Liver (tissue), 7 donors: ENCODE measurements at regions not wholly inside any gene's neighbourhood (a gene's known extent, or its start where the extent isn't known, plus 50 kb on each side); places are given as distances from the start of the nearest gene placed in this dataset.

Source experiments
- DNase-seq: peaks from one replicate; pipeline ENCODE4 v3.0.0-alpha.2; 2017; ENCODE audit warnings: low spot score
- H3K27ac ChIP-seq, 2 donors: one replicate each; pipeline ENCODE4 v1.7.0; 2013; ENCODE audit warnings: inconsistent platforms in 2 of 2, low read length in 2 of 2, control low read depth in 1 of 2, low read depth in 1 of 2, mild to moderate bottlenecking in 1 of 2
- H3K27me3 ChIP-seq, 4 donors: one replicate each; pipeline versions ENCODE4 v1.6.1 to v1.7.0; 2013; ENCODE audit warnings: low read length in 3 of 4, inconsistent platforms in 1 of 4, mild to moderate bottlenecking in 1 of 4, moderate library complexity in 1 of 4; ENCODE audit not compliant: control insufficient read depth in 4 of 4, insufficient read depth in 4 of 4
- H3K36me3 ChIP-seq, 4 donors: one replicate each; pipeline versions ENCODE4 v1.6.1 to v1.7.0; 2013; ENCODE audit warnings: low read length in 3 of 4, mild to moderate bottlenecking in 3 of 4, low read depth in 1 of 4, moderate library complexity in 1 of 4; ENCODE audit not compliant: control insufficient read depth in 4 of 4, insufficient read depth in 3 of 4
- H3K4me1 ChIP-seq, 4 donors: one replicate each; pipeline versions ENCODE4 v1.6.1 to v1.7.0; 2013; ENCODE audit warnings: low read length in 3 of 4, mild to moderate bottlenecking in 3 of 4, moderate library complexity in 1 of 4; ENCODE audit not compliant: control insufficient read depth in 4 of 4, insufficient read depth in 4 of 4
- H3K4me3 ChIP-seq, 3 donors: one replicate each; pipeline versions ENCODE4 v1.6.1 to v1.7.0; 2013; ENCODE audit warnings: low read length in 3 of 3, control low read depth in 1 of 3, low read depth in 1 of 3, mild to moderate bottlenecking in 1 of 3
- H3K9ac ChIP-seq, 2 donors: one replicate each; pipeline ENCODE4 v1.7.0; 2013; ENCODE audit warnings: low read length in 2 of 2, mild to moderate bottlenecking in 2 of 2, moderate library complexity in 2 of 2, control low read depth in 1 of 2, low read depth in 1 of 2
- H3K9me3 ChIP-seq, 4 donors: one replicate each; pipeline versions ENCODE4 v1.6.1 to v1.7.0; 2013; ENCODE audit warnings: low read length in 3 of 4; ENCODE audit not compliant: control insufficient read depth in 4 of 4
- ATF3 ChIP-seq: IDR thresholded peaks from 2 replicates; pipeline ENCODE4 v1.6.1; 2016; ENCODE audit warnings: antibody characterized with exemption
- EGR1 ChIP-seq, 2 donors: IDR thresholded peaks; 2 replicates each; pipeline ENCODE4 v1.6.1; 2016 to 2018; ENCODE audit warnings: antibody characterized with exemption in 2 of 2, low read depth in 2 of 2
- FOXA2 ChIP-seq: IDR thresholded peaks from 2 replicates; pipeline ENCODE4 v1.6.1; 2016; ENCODE audit warnings: antibody characterized with exemption
- GABPA ChIP-seq, 2 donors: IDR thresholded peaks in 1 of 2; conservative IDR thresholded peaks in 1 of 2; 2 replicates each; pipeline ENCODE4 v1.6.1; 2016; ENCODE audit warnings: antibody characterized with exemption in 2 of 2, mild to moderate bottlenecking in 1 of 2, moderate library complexity in 1 of 2
- HNF4A ChIP-seq, 2 donors: conservative IDR thresholded peaks; 2 replicates each; pipeline ENCODE4 v1.6.1; 2016; ENCODE audit warnings: antibody characterized with exemption in 2 of 2, mild to moderate bottlenecking in 2 of 2
- HNF4G ChIP-seq: IDR thresholded peaks from 2 replicates; pipeline ENCODE4 v1.6.1; 2016; ENCODE audit warnings: antibody characterized with exemption
- JUND ChIP-seq, 2 donors: IDR thresholded peaks; 2 replicates each; pipeline ENCODE4 v1.6.1; 2016; ENCODE audit warnings: antibody characterized with exemption in 2 of 2
- MAX ChIP-seq: IDR thresholded peaks from 2 replicates; pipeline ENCODE4 v1.6.1; 2016; ENCODE audit warnings: antibody characterized with exemption
- NR2F2 ChIP-seq: IDR thresholded peaks from 2 replicates; pipeline ENCODE4 v1.6.1; 2016; ENCODE audit warnings: antibody characterized with exemption
- RAD21 ChIP-seq, 2 donors: IDR thresholded peaks; 2 replicates each; pipeline ENCODE4 v1.6.1; 2016; ENCODE audit warnings: antibody characterized with exemption in 2 of 2, mild to moderate bottlenecking in 2 of 2
- REST ChIP-seq: IDR thresholded peaks from 2 replicates; pipeline ENCODE4 v1.6.1; 2016; ENCODE audit warnings: antibody characterized with exemption, mild to moderate bottlenecking
- RXRA ChIP-seq, 2 donors: IDR thresholded peaks; 2 replicates each; pipeline ENCODE4 v1.6.1; 2017 to 2018; ENCODE audit warnings: antibody characterized with exemption in 2 of 2, mild to moderate bottlenecking in 1 of 2
- SP1 ChIP-seq: IDR thresholded peaks from 2 replicates; pipeline ENCODE4 v1.6.1; 2018; ENCODE audit warnings: antibody characterized with exemption, mild to moderate bottlenecking
- TAF1 ChIP-seq: conservative IDR thresholded peaks from 2 replicates; pipeline ENCODE4 v1.6.1; 2016; ENCODE audit warnings: antibody characterized with exemption, mild to moderate bottlenecking
- YY1 ChIP-seq: IDR thresholded peaks from 2 replicates; pipeline ENCODE4 v1.6.1; 2016; ENCODE audit warnings: antibody characterized with exemption, mild to moderate bottlenecking
- ZBTB33 ChIP-seq: IDR thresholded peaks from 2 replicates; pipeline ENCODE4 v1.6.1; 2016; ENCODE audit warnings: antibody characterized with exemption
- WGBS: extraction: QIAGEN DNeasy Blood & Tissue Kit; methylation state at CpG from one replicate; pipeline ENCODE4 v1.1.7; 2013; 5-methylcytosine and 5-hydroxymethylcytosine counted together
- donor health status: healthy.
- donor health status: healthy.
- donor health status: healthy.
- donor health status: healthy.

GRCh38 chr10:53075469-53075868 lies 302.9 kb upstream of the MBL2 start:
- 85% methylated on average over 1 of the region's 1 CpG for WGBS

GRCh38 chr10:53072144-53072543 lies 299.6 kb upstream of the MBL2 start:
- WGBS, result 86% methylated on average over 2 of the region's 2 CpGs
- TF ChIP-seq SP1, result no peak
- no peak for TF ChIP-seq RXRA (IDR thresholded peaks at IDR 0.05)
- TF ChIP-seq ATF3, result no peak
- TF ChIP-seq GABPA (IDR thresholded peaks at IDR 0.05 in 1 of 2, conservative IDR thresholded peaks at IDR 0.05 in 1 of 2), result no peak
- no peak for TF ChIP-seq MAX
- TF ChIP-seq JUND (IDR thresholded peaks at IDR 0.05), result no peak
- no peak for TF ChIP-seq REST
- no peak for TF ChIP-seq RAD21 (IDR thresholded peaks at IDR 0.05)
- TF ChIP-seq FOXA2, result no peak
- no peak for TF ChIP-seq ZBTB33
- TF ChIP-seq TAF1, result no peak
- no peak for TF ChIP-seq EGR1 (IDR thresholded peaks at IDR 0.05; ENCODE audit: low read depth in 2 of 2)
- no peak for TF ChIP-seq NR2F2
- no peak for TF ChIP-seq HNF4G
- TF ChIP-seq YY1, result no peak
- H3K27me3 ChIP-seq, result no peaks in the 10 kb centered on the region

More at GRCh38 chr10:53075469-53075868, 302.9 kb upstream of the MBL2 start:
- H3K27me3 ChIP-seq, result no peaks in the 10 kb centered on the region
- peaks cover 1 to 13% (median 9%) of the 10 kb centered on the region in 4 donors for H3K4me1 ChIP-seq
- no peaks in the 10 kb centered on the region for H3K36me3 ChIP-seq
- peaks cover 0 to 2% (median 0%) of the 10 kb centered on the region in 4 donors for H3K9me3 ChIP-seq
- H3K9ac ChIP-seq, result no peak overlapping the region
- DNase-seq, result no peak
- no peak overlapping the region for H3K27ac ChIP-seq
- TF ChIP-seq TAF1 (no peak), EGR1 (IDR thresholded peaks at IDR 0.05; ENCODE audit: low read depth in 2 of 2) (no peak), FOXA2 (no peak), HNF4G (no peak), MAX (no peak), HNF4A (conservative IDR thresholded peaks at IDR 0.05) (no peak), GABPA (IDR thresholded peaks at IDR 0.05 in 1 of 2, conservative IDR thresholded peaks at IDR 0.05 in 1 of 2) (no peak), NR2F2 (no peak)
- no peak overlapping the region for H3K4me3 ChIP-seq

More at GRCh38 chr10:53072144-53072543, 299.6 kb upstream of the MBL2 start:
- Histone ChIP-seq H3K9ac (no peak overlapping the region), H3K36me3 (no peaks in the 10 kb centered on the region), H3K9me3 (peaks cover 0 to 2% (median 0%) of the 10 kb centered on the region in 4 donors), H3K27ac (no peak overlapping the region), H3K4me1 (peaks cover 1 to 16% (median 9%) of the 10 kb centered on the region in 4 donors), H3K4me3 (no peak overlapping the region)
- DNase-seq, result no peak
